HG03432 (cell line): ENCODE measurements at regions not wholly inside any gene's neighbourhood (a gene's known extent, or its start where the extent isn't known, plus 50 kb on each side); places are given as distances from the start of the nearest gene placed in this dataset.
A peak's percentile ranks its signal among the peaks of the same experiment; 100 is the strongest.
"Not testable (repeated sequence)": the region's sequence is repeated elsewhere in the genome, so short reads cannot be mapped to it uniquely, and the experiment has no call there.

Experiments
- ATAC-seq: cut with Tn5 transposase; IDR thresholded peaks from one replicate; pipeline ENCODE4 v1.9.1; 2021; ENCODE audit warnings: mild to moderate bottlenecking, moderate library complexity; ENCODE audit not compliant: unreplicated experiment

DNA sequence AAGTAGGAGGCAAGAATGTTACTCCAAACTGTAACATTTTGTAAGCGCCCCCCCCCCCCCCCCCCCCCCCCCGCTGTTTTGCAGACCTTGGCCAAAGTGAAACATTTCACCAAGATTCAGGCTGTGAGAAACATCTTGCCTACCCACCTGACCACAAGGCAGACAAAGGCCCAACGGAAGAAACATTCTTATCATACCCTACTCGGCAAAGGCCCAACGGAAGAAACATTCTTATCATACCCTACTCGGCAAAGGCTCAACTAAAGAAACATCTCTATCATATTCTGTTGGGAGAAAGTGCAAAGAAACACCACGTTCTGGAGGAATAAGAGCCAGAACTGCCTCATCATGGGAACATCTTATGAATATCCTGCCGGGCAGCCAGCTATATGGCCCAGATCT lies 117.1 kb downstream of the JRKL start:
- no peak for ATAC-seq

DNA sequence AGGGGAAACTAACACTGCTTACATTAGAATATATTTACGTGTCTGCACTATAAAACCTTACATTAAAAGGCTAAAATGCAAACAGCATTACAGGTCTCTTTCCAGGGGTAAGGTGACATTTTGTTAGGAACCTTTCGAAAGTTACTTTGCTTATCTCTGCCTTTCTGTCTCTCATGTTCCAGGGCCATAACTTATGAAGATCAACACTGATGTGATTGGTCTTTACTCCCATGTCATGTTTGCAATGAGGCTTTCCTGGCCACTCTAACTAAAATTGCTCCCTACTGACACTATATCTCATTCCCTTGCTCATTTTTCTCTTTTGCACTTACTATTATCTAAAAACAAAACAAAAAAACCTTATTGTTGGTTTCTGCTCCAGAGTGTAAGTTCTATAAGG lies 119.0 kb downstream of the JRKL start:
- ATAC-seq = no peak

DNA sequence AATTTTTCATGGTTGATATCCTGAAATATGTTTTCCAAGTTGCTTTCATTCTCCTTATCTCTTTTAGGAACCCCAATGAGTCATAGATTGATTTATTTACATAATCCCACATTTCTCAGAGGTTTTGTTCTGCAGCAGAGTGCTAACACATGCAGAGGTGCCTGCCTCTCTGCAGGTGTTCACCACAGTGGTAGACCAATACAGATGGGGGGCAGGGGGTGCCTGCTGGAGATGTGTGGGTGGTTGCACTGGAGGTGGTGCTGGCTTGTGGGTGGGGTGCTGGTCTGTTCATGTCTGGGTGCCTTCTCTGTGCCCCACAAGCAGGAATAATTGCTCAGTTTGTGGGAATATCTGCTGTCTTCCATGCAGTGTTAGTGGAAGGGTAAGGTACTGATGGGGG lies 131.1 kb downstream of the JRKL start:
- no peak for ATAC-seq

DNA sequence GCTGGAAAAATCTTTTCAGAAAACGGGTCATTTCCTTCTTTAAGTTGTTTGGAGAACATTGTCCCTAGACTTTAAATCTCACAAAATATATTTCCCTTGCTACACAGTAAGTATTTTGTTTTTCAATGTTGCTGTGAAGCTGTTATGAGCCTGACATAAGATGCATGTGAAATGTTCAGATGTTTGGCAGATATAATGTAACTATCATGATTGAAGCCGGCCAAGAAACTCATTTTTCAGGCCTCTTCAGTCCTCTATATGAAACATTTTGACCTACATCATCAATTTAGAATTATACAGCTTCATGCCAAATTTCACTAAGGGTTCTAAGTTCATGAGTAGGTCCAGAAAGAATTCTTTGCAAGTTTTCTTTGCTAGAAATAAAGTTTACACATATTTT lies 133.8 kb downstream of the JRKL start:
- no peak for ATAC-seq

DNA sequence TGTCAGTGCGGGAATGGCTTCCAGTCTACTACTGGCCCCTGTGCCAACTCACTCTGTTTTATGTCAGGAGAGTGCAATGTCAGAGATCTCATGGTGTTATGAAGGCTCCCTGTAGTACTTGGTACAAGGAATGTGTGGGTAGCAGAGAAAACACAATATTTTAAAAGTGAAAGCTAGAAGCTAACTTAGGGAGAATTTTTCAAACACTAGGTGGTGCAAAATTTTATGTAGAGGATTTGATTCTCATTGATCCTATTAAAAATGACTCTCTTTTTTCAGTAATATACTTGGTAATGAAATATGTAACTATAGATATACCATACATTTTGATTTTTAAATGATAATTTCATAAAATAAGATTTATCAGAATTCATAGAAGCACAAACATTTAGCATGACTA lies 134.7 kb downstream of the JRKL start:
- ATAC-seq = no peak

DNA sequence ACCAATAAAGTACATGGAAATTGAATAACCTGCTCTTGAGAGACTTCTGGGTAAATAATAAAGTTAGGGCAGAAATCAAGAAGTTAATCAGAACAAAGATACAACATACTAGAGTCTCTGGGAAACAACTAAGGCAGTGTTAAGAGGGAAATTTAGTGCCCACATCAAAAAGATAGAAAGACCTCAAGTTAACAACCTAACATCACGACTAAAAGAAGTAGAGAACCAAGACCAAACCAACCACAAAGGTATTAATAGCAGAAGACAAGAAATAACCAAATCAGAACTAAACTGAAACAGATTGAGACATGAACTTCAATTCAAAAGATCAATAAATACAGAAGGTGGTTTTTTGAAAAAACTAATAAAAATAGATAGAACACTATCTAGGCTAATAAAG lies 140.7 kb downstream of the JRKL start:
- ATAC-seq = no peak

DNA sequence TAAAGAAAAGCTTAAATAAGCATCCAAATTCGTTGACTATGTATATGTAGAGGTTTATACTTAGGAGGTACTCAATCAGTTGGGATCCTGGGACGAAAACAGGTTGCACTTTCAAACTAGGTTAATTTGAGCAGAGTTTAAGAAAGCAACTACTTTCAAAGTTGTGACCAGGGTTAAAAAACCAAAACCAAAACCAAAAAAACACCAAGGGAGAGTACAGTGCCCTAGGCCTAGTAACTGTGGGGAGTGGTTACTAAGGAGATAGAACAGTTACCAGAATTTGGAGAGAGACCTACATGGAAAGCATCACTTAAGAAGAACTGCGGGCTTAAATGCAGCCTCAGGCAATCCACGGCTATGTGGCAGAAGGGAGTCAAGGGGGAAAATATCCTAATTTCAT lies 148.3 kb downstream of the JRKL start:
- ATAC-seq = peak; percentile 53

DNA sequence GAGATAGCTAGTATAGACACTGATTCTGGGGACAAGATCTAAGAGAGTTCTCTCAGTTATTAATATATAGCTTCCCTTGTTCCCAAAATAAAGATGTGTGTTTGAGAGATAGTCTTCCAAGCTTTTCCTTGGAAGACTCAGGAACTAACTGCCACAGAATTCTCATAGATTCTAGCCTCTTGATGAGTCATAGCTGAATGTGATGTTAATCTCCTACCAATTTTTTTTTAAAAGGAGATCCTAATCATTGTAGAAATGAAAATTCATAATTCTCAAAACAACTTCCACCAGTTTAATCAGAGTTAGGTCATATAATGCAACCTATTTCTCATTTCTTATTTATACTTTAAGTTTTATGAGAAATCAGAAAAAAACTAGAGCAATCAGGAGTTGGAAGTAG lies 148.8 kb downstream of the JRKL start:
- ATAC-seq = no peak

DNA sequence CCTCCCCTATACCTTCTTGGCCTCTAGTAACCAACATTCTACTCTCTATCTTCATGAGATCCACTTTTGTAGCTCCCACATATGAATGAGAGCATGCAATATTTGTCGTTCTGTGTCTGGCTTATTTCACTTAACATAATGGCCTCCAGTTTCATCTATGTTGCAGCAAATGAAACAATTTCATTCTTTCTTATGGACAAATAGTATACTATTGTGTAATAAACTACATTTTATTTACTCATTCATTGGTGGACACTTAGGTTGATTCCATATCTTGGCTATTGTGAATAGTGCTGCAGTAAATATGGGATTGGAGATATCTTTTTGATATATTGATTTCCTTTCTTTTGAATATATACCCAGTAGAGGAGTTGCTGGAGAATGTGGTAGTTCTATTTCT lies 151.1 kb downstream of the JRKL start:
- no peak for ATAC-seq

DNA sequence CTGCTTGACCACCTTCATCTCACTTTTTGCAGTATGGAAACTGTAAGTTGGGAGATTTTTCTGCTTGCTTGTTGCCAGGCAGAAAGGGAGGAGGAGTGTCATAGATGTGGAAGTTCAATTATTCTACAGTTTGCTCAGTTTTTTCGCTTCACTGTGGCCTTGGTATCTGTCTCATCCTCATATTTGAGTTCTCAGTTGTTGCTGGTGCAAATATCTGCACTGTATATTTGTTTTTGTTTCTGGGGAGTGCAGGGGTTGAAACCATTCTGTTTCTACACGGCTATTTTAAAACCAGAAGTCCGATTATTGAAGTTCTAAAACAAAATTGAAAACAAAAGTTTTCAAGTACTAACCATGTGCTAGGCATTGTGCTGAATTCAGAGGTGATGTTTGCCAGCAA lies 153.4 kb downstream of the JRKL start:
- ATAC-seq = no peak

DNA sequence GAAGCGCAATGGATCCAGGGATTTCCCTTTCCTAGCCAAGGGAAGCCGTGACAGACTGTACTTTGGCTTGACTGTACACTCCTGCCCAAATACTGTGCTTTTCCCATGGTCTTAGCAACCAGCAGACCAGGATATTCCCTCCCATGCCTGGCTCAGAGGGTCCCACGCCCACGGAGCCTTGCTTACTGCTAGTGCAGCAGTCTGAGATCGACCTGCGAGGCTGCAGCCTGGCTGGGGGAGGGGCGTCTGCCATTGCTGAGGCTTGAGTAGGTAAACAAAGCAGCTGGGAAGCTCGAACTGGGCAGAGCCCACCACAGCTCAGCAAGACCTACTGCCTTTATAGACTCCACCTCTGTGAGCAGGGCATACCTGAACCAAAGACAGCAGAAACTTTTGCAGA lies 155.4 kb downstream of the JRKL start:
- not testable (repeated sequence) for ATAC-seq

DNA sequence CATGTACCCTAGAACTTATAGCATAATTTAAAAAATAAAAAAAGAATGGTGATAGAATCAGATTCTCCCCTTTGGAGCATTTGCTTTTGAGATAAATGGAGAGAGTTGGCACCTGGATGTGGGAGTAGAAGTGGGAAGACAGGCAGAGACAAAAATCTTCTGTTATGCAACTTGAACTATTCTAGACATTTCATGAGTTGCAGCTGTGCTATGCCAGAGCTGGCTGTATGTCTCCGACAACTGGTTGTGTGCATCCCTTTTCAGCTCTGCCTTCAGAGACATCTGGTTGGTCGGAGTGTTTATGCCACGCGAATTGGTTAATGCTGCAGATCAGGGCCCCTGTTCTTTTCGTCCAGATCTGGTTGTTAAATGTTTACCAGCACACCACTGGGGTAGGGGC lies 161.3 kb downstream of the JRKL start:
- no peak for ATAC-seq

DNA sequence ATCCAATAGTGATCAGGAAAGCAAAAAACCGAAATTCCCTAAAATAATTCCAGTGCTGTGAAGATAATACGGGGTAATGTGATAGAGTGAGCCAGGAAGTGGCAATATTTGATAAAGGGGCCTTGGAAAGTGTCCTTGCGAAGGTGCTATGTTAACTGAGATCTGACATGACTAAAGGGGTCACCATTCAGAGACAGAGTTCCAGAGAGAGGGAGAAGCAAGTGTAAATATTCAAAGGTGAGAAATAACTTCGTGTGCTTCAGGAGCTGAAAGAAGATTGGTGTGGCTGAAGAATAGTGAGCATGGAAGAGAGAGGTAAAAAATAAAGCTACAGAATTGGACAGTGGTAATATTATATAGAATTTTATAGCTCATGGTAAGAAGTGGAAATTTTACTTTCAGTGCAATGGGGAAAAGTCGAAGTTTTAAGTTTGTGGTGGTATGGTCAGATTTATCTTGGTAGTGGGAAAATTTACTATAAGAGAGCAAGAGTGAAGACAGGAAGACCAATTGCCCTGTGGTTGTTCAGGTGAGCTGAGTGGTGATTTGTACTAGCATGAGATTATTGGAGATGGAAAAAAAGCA lies 164.5 kb downstream of the JRKL start:
- ATAC-seq = no peak

DNA sequence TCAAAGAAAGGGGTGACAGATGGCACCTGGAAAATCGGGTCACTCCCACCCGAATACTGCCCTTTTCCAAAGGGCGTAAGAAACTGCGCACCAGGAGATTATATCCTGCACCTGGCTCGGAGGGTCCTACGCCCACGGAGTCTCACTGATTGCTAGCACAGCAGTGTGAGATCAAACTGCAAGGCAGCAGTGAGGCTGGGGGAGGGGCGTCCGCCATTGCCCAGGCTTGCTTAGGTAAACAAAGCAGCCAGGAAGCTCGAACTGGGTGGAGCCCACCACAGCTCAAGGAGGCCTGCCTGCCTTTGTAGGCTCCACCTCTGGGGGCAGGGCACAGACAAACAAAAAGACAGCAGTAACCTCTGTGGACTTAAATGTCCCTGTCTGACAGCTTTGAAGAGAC lies 166.0 kb downstream of the JRKL start:
- ATAC-seq = not testable (repeated sequence)

DNA sequence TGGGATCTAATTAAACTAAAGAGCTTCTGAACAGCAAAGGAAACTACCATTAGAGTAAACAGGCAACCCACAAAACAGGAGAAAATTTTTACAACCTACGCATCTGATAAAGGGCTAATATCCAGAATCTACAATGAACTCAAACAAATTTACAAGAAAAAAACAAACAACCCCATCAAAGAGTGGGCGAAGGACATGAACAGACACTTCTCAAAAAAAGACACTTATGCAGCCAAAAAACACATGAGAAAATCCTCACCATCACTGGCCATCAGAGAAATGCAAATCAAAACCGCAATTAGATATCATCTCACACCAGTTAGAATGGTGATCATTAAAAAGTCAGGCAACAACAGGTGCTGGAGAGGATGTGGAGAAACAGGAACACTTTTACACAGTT lies 170.9 kb downstream of the JRKL start:
- ATAC-seq = not testable (repeated sequence)

DNA sequence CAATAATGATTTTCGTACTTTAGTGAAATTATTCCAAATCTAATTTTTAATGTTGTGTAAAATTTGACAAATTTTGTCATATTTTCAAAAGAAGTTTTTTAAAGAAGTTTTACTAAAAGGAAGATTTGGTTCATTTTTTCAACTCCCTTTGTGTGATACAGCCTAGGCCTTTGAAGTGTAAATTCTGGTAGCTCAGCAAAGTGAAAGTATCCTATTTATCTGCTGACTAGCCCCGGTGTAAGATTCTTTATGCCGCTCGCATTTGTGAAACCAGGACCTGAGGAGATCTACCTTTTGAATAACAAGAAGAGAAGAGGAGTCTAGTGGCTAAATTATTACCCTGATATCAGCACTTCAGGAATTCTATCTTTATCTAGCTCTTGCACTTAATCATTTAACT lies 177.4 kb downstream of the JRKL start:
- no peak for ATAC-seq

DNA sequence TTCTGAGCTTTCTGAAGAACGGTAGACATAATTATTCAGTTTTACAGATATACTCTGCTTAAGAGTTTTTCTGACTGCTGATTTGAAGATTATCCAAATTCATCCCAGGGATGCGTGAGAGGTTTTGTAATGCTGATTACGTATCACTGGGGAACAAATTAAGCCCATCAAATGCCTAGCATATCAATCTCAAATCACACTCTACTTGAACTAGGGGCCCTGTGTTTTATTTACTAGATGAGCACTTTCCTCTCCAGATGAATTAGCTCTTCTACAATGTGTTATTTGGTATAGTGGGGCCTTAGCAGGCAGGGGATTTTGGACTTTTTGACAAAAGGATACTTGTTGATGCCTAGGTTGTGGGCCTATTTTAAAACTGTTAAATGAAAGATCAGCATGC lies 177.9 kb downstream of the JRKL start:
- ATAC-seq = no peak

DNA sequence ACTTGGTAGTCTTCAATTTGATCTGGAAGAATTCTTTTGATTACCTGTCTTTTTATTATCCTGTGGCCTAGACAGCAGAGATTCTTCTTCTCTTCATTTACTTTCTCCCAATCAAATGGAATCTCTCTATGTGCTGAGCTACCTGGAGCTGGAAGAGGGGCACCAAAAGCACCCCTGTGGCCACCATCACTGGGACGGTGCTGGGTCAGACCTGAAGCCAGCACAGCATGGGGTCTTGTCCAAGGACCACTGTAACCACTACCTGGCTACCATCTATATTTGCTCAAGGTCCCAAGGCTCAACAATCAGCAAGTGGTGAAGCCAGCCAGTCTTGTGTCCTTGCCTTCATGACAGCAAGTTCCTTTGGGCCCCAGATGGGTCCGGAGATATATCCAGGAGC lies 186.6 kb downstream of the JRKL start:
- ATAC-seq = no peak

DNA sequence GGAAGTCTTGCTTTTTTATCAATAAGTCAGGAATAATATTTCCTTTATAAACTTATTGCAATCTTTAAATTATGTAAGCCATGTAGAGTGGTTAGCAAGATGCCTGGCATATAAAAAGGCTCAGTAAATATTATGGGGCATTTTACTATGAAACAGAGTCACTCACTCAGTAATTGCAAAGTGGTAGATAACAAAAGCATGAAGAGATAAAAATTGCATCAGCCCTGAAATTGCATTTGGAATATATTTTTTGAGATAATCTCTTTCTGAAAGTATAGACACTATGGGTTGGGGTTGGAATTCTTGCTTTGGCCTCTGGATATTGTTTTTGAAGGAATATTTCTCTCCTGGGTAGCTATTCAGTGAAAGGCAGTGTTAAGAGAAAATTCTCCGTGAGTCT lies 188.6 kb downstream of the JRKL start:
- no peak for ATAC-seq

DNA sequence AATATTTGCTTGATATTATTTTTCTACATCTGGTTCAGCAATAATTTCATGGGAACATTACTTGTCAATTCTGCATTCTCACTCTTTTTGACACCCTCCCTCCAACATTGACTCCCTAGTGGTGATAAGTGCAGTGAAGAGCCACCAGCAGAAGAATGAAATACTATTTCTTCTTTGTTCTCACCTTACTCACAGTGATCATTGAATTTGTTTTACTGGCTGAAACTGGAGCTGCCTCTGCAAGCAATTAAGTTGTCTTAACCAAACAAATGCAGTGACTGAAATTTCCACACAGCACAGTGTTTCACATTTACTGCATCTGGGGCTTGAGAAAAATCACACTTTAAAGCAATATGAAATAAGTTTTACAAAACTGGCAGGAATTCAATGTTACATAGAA lies 189.8 kb downstream of the JRKL start:
- no peak for ATAC-seq

DNA sequence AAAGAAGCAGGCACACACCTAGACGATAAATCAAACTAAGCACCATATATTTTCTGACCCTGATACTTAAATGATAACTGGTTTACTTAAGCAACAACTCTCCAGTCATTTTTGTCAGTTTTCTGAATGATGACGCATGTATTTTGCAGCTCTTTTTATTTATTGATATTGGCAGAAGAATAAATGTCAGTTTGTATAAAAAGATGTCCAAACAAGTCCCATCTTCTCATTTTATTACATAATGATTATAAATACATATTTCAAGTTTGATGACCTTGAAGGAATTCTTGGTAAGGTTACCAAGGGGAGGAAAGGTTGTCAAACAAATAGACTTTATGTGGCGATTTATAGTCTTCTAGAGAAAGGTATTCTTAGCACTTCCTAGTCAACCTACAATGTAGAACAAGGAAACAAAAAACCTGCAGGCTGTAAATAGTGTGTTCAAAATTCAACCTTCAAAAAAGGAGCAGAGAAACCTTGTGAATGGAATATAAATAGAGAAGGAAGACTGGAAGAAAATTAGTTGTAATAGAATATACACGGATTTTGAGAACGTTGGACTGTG lies 190.7 kb downstream of the JRKL start:
- ATAC-seq = no peak

DNA sequence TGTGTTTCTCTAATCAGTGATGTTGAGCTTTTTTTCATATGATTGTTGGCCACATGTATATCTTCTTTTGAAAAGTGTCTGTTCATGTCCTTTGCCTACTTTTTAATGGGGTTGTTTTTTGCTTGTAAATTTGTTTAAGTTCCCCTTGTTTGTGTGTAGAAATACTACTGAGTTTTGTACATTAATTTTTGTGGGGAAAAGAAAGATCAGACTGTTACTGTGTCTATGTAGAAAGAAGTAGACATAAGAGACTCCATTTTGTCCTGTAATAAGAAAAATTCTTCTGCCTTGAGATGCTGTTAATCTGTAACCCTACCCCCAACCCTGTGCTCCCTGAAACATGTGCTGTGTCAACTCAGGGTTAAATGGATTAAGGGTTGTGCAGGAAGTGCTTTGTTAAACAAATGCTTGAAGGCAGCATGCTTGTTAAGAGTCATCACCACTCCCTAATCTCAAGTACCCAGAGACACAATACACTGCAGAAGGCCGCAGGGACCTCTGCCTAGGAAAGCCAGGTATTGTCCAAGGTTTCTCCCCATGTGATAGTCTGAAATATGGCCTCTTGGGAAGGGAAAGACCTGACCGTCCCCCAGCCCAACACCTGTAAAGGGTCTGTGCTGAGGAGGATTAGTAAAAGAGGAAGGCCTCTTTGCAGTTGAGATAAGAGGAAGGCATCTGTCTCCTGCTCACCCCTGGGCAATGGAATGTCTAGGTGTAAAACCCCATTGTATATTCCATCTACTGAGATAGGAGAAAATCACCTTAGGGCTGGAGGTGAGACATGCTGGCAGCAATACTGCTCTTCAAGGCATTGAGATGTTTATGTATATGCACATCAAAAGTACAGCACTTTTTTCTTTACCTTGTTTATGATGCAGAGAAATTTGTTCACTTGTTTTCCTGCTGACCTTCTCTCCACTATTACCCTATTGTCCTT lies 196.4 kb downstream of the JRKL start:
- ATAC-seq = not testable (repeated sequence)
